GM23248 (cell line): ENCODE measurements at regions not wholly inside any gene's neighbourhood (a gene's known extent, or its start where the extent isn't known, plus 50 kb on each side); places are given as distances from the start of the nearest gene placed in this dataset.
"Not testable (repeated sequence)": the region's sequence is repeated elsewhere in the genome, so short reads cannot be mapped to it uniquely, and the experiment has no call there.

Experiments used
- DNase-seq: peaks from one replicate; pipeline ENCODE4 v3.0.0-alpha.2; 2015
- H2AFZ ChIP-seq: fragments of 200-600 bp; sonication (generic); 2 replicates; pipeline ENCODE4 v1.6.1; 2016; ENCODE audit warnings: antibody characterized with exemption
- H3F3A ChIP-seq: fragments of 200-600 bp; sonication (generic); 2 replicates; pipeline ENCODE4 v1.6.1; 2016; ENCODE audit warnings: mild to moderate bottlenecking, antibody characterized with exemption, mixed run types; ENCODE audit not compliant: insufficient read depth
- H3K27ac ChIP-seq: fragments of 200-600 bp; sonication (generic); 2 replicates; pipeline ENCODE4 v1.5.1; 2016; ENCODE audit warnings: mild to moderate bottlenecking
- H3K27me3 ChIP-seq: fragments of 200-600 bp; sonication (generic); replicated peaks from 2 replicates; pipeline ENCODE4 v1.6.1; 2016; ENCODE audit warnings: mild to moderate bottlenecking; ENCODE audit not compliant: insufficient read depth
- H3K36me3 ChIP-seq: fragments of 200-600 bp; sonication (generic); 2 replicates; pipeline ENCODE4 v1.6.1; 2016; ENCODE audit warnings: low read depth, mild to moderate bottlenecking
- H3K4me1 ChIP-seq: fragments of 200-600 bp; sonication (generic); 2 replicates; pipeline ENCODE4 v1.6.1; 2016; ENCODE audit warnings: mild to moderate bottlenecking; ENCODE audit not compliant: insufficient read depth
- H3K4me2 ChIP-seq: fragments of 200-600 bp; sonication (generic); one replicate; pipeline ENCODE4 v1.6.1; 2016; ENCODE audit warnings: mild to moderate bottlenecking; ENCODE audit not compliant: unreplicated experiment
- H3K4me3 ChIP-seq: fragments of 200-600 bp; sonication (generic); 2 replicates; pipeline ENCODE4 v1.5.1; 2016; ENCODE audit warnings: mild to moderate bottlenecking
- H3K79me2 ChIP-seq: fragments of 200-600 bp; sonication (generic); 2 replicates; pipeline ENCODE4 v1.6.1; 2016; ENCODE audit warnings: mild to moderate bottlenecking; ENCODE audit not compliant: insufficient read depth
- H3K9ac ChIP-seq: fragments of 200-600 bp; sonication (generic); 2 replicates; pipeline ENCODE4 v1.6.1; 2016; ENCODE audit warnings: mild to moderate bottlenecking
- H3K9me2 ChIP-seq: fragments of 200-600 bp; sonication (generic); 2 replicates; pipeline ENCODE4 v1.6.1; 2016; ENCODE audit warnings: mixed run types, mild to moderate bottlenecking, moderate library complexity; ENCODE audit not compliant: insufficient read depth
- H3K9me3 ChIP-seq: fragments of 200-600 bp; sonication (generic); one replicate; pipeline ENCODE4 v1.6.1; 2017; ENCODE audit warnings: low read depth
- H4K20me1 ChIP-seq: fragments of 200-600 bp; sonication (generic); 2 replicates; pipeline ENCODE4 v1.6.0; 2016; ENCODE audit not compliant: insufficient read depth
- WGBS, 2 experiments: methylation state at CpG; one replicate each; pipeline ENCODE4 v1.1.6; 2015 to 2017; ENCODE audit warnings: low lambda C conversion rate in 2 of 2, low coverage in 1 of 2; ENCODE audit errors: missing lambda C conversion rate in 2 of 2; 5-methylcytosine and 5-hydroxymethylcytosine counted together
- in situ Hi-C: fragments of 300-500 bp; cut with MboI; formaldehyde crosslinking; loops from 2 replicates; pipeline ENCODE4 v1.15.0; 2020

- H3K36me3 ChIP-seq, H3K9me2 ChIP-seq, H3K9ac ChIP-seq, H3K9me3 ChIP-seq, H3K79me2 ChIP-seq, H3K27me3 ChIP-seq, H3K4me1 ChIP-seq, H3F3A ChIP-seq, H3K4me3 ChIP-seq, H3K4me2 ChIP-seq, in situ Hi-C loops, H3K27ac ChIP-seq, H2AFZ ChIP-seq, H4K20me1 ChIP-seq, DNase-seq: not testable (repeated sequence)
- 15 to 51% methylated on average over 2 of the region's 7 CpGs for WGBS, 2 experiments
Measured at GRCh38 chr2:91520972-91521535, 2829.6 kb downstream of the RPIA start.

GRCh38 chr2:91521944-91522343 is 2830.5 kb downstream of the RPIA start:
- in situ Hi-C loops, H3K4me3 ChIP-seq, H3K9me3 ChIP-seq, H2AFZ ChIP-seq, H3K36me3 ChIP-seq, H4K20me1 ChIP-seq, H3K4me1 ChIP-seq, H3K79me2 ChIP-seq, H3K9ac ChIP-seq, DNase-seq, H3K9me2 ChIP-seq, H3K27ac ChIP-seq, H3K4me2 ChIP-seq, H3F3A ChIP-seq, H3K27me3 ChIP-seq: not testable (repeated sequence)
- 30 to 37% methylated on average over 2 to 4 of the region's 4 CpGs for WGBS, 2 experiments

GRCh38 chr2:91522877-91523276 is 2831.4 kb downstream of the RPIA start:
- H3K4me3 ChIP-seq, H3K9me2 ChIP-seq, H2AFZ ChIP-seq, H3K9me3 ChIP-seq, DNase-seq, in situ Hi-C loops, H3K4me2 ChIP-seq, H3K36me3 ChIP-seq, H3F3A ChIP-seq, H3K27me3 ChIP-seq, H3K27ac ChIP-seq, H3K79me2 ChIP-seq, H4K20me1 ChIP-seq, H3K4me1 ChIP-seq, H3K9ac ChIP-seq: not testable (repeated sequence)
- WGBS, 2 experiments: 25 to 40% methylated on average over 2 of the region's 5 CpGs

GRCh38 chr2:91523751-91524150 is 2832.3 kb downstream of the RPIA start:
- H3K9ac ChIP-seq, H3K4me2 ChIP-seq, H3F3A ChIP-seq, H3K4me3 ChIP-seq, H3K79me2 ChIP-seq, DNase-seq, H3K9me3 ChIP-seq, H3K27me3 ChIP-seq, in situ Hi-C loops, H3K36me3 ChIP-seq, H3K27ac ChIP-seq, H2AFZ ChIP-seq, H3K4me1 ChIP-seq, H3K9me2 ChIP-seq, H4K20me1 ChIP-seq: not testable (repeated sequence)
- 25 to 31% methylated on average over 2 of the region's 3 CpGs for WGBS, 2 experiments

GRCh38 chr2:91525587-91525986 is 2834.1 kb downstream of the RPIA start:
- H3K9ac ChIP-seq, H3K9me3 ChIP-seq, H3K4me2 ChIP-seq, H3K4me3 ChIP-seq, in situ Hi-C loops, H4K20me1 ChIP-seq, H3K4me1 ChIP-seq, H2AFZ ChIP-seq, H3K9me2 ChIP-seq, H3K36me3 ChIP-seq, DNase-seq, H3F3A ChIP-seq, H3K79me2 ChIP-seq, H3K27ac ChIP-seq, H3K27me3 ChIP-seq: not testable (repeated sequence)
- WGBS, 2 experiments: 56% methylated on average over 1 of the region's 2 CpGs; no CpG with 5 or more reads in 1 of the 2 experiments

GRCh38 chr2:91526083-91526482 is 2834.6 kb downstream of the RPIA start:
- 11 to 16% methylated on average over 3 of the region's 5 CpGs for WGBS, 2 experiments
- in situ Hi-C loops: not testable (repeated sequence)

GRCh38 chr2:91527056-91527455 is 2835.6 kb downstream of the RPIA start:
- H3K4me1 ChIP-seq: not testable (repeated sequence)

More at GRCh38 chr2:91526083-91526482, 2834.6 kb downstream of the RPIA start:
- H3K9me2 ChIP-seq, H3K9me3 ChIP-seq, H2AFZ ChIP-seq, H3F3A ChIP-seq, DNase-seq, H3K4me3 ChIP-seq, H3K36me3 ChIP-seq, H4K20me1 ChIP-seq, H3K4me2 ChIP-seq, H3K79me2 ChIP-seq, H3K9ac ChIP-seq, H3K27ac ChIP-seq, H3K27me3 ChIP-seq, H3K4me1 ChIP-seq: not testable (repeated sequence)

GRCh38 chr2:91527491-91528031 is 2836.1 kb downstream of the RPIA start:
- H3K9me2 ChIP-seq, H2AFZ ChIP-seq, H3K4me1 ChIP-seq, H3K9ac ChIP-seq, H3K36me3 ChIP-seq, H3K79me2 ChIP-seq, in situ Hi-C loops, H4K20me1 ChIP-seq, H3K9me3 ChIP-seq, H3K27me3 ChIP-seq, DNase-seq, H3K4me2 ChIP-seq, H3K27ac ChIP-seq, H3K4me3 ChIP-seq, H3F3A ChIP-seq: not testable (repeated sequence)
- WGBS, 2 experiments: 58 to 69% methylated on average over 7 of the region's 7 CpGs

More at GRCh38 chr2:91527056-91527455, 2835.6 kb downstream of the RPIA start:
- DNase-seq, in situ Hi-C loops, H3K27me3 ChIP-seq, H3K4me3 ChIP-seq, H3K36me3 ChIP-seq, H3K79me2 ChIP-seq, H2AFZ ChIP-seq, H3K27ac ChIP-seq, H3F3A ChIP-seq, H3K9ac ChIP-seq, H3K4me2 ChIP-seq, H4K20me1 ChIP-seq, H3K9me3 ChIP-seq, H3K9me2 ChIP-seq: not testable (repeated sequence)
- WGBS, 2 experiments: 50 to 93% methylated on average over 2 of the region's 2 CpGs
